GM18870 (cell line): ENCODE measurements at regions not wholly inside any gene's neighbourhood (a gene's known extent, or its start where the extent isn't known, plus 50 kb on each side); places are given as distances from the start of the nearest gene placed in this dataset.

Experiments used
- ATAC-seq: cut with Tn5 transposase; IDR thresholded peaks from one replicate; pipeline ENCODE4 v1.9.1; 2021; ENCODE audit warnings: moderate library complexity; ENCODE audit not compliant: unreplicated experiment

- ATAC-seq = no peak
Observed at GRCh38 chr7:42460148-42460547, 223.1 kb upstream of the GLI3 start.

- no peak for ATAC-seq
Observed at GRCh38 chr7:42457663-42458062, 220.7 kb upstream of the GLI3 start.

- ATAC-seq = no peak
Observed at GRCh38 chr7:42456756-42457276, 219.8 kb upstream of the GLI3 start.

- no peak for ATAC-seq
Observed at GRCh38 chr7:42456267-42456666, 219.3 kb upstream of the GLI3 start.

- no peak for ATAC-seq
Observed at GRCh38 chr7:42453931-42454361, 216.9 kb upstream of the GLI3 start.

- ATAC-seq = no peak
Observed at GRCh38 chr7:42452356-42452755, 215.3 kb upstream of the GLI3 start.

- ATAC-seq = no peak
Observed at GRCh38 chr7:42449431-42449830, 212.4 kb upstream of the GLI3 start.

GRCh38 chr7:42448901-42449300 is 211.9 kb upstream of the GLI3 start:
- ATAC-seq = no peak

- no peak for ATAC-seq
Observed at GRCh38 chr7:42445691-42446090, 208.7 kb upstream of the GLI3 start.

- ATAC-seq = no peak
Observed at GRCh38 chr7:42440951-42441350, 203.9 kb upstream of the GLI3 start.

GRCh38 chr7:42432644-42433043 is 195.6 kb upstream of the GLI3 start:
- no peak for ATAC-seq

- ATAC-seq = no peak
Observed at GRCh38 chr7:42431873-42432272, 194.9 kb upstream of the GLI3 start.

GRCh38 chr7:42429339-42429738 is 192.3 kb upstream of the GLI3 start:
- no peak for ATAC-seq

- no peak for ATAC-seq
Observed at GRCh38 chr7:42426163-42426562, 189.2 kb upstream of the GLI3 start.

- ATAC-seq = no peak
Observed at GRCh38 chr7:42414941-42415505, 178.0 kb upstream of the GLI3 start.

GRCh38 chr7:42414028-42414427 is 177.0 kb upstream of the GLI3 start:
- no peak for ATAC-seq

- no peak for ATAC-seq
Observed at GRCh38 chr7:42409296-42409695, 172.3 kb upstream of the GLI3 start.

GRCh38 chr7:42407833-42408232 is 170.8 kb upstream of the GLI3 start:
- ATAC-seq = no peak

- ATAC-seq = no peak
Observed at GRCh38 chr7:42407021-42407710, 170.2 kb upstream of the GLI3 start.

- ATAC-seq = no peak
Observed at GRCh38 chr7:42406358-42406757, 169.3 kb upstream of the GLI3 start.

- ATAC-seq = no peak
Observed at GRCh38 chr7:42405782-42406181, 168.8 kb upstream of the GLI3 start.

- ATAC-seq = no peak
Observed at GRCh38 chr7:42403831-42404230, 166.8 kb upstream of the GLI3 start.

GRCh38 chr7:42400961-42401360 is 164.0 kb upstream of the GLI3 start:
- ATAC-seq = no peak
